ENCODE measurements at regions not wholly inside any gene's neighbourhood (a gene's known extent, or its start where the extent isn't known, plus 50 kb on each side); places are given as distances from the start of the nearest gene placed in this dataset.
A peak's percentile ranks its signal among the peaks of the same experiment; 100 is the strongest.

DNA sequence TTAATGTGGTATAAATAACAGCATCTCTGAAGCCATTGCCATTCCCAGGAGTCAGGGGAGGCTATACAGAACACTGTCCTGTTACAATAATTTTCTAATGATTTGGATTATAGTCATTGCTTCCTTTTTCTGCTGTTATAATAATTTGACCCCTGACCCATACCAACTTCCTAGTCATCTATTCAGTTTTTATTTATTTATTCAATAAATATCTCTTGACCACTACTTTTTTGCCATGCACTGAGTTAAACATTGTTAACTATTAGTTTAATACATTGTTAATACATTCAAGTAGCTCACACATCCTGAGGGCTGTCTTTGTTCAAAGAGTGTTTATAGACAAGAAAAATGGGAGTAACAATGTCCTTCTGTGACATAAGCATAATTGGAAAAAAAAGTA, 235.5 kb upstream of the MEOX2 start:
- no peak for DNase-seq (ENCODE audit: low read depth in 4 of 6, low spot score in 6 of 6)
- Histone ChIP-seq H3K36me3 (ENCODE audit: control insufficient read depth, insufficient read depth, low read length) (no peaks in the 10 kb centered on the region), H3K27ac (ENCODE audit: low read depth, low read length) (no peak overlapping the region), H3K27me3 (ENCODE audit: control insufficient read depth, insufficient read depth, low read length) (no peaks in the 10 kb centered on the region), H3K4me3 (ENCODE audit: low read depth, low read length) (no peak overlapping the region), H3K9me3 (ENCODE audit: control insufficient read depth, insufficient read depth, low read length) (peaks cover 7% of the 10 kb centered on the region), H3K4me1 (ENCODE audit: control insufficient read depth, insufficient read depth, low read length) (no peaks in the 10 kb centered on the region)

DNA sequence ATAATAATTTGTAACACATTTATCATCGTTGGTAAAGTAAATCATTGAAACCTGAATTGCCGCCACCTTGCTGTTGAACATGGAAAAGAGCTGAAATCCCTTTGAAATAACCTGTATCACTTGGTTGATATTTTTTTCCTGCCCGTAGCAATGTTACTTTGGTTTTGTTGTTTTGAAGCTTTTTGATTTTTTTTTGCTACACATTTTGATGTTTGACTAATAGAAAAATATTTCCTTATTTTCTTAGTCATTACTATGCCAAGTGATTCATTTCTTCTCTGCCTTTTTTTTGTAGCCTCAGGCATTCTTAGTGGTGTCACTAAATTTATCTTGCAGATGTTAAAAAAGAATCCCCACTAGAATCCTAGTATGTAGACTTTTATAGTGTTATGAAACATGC, 235.1 kb upstream of the MEOX2 start:
- Histone ChIP-seq H3K27me3 (ENCODE audit: control insufficient read depth, insufficient read depth, low read length) (no peaks in the 10 kb centered on the region), H3K36me3 (ENCODE audit: control insufficient read depth, insufficient read depth, low read length) (no peaks in the 10 kb centered on the region), H3K9me3 (ENCODE audit: control insufficient read depth, insufficient read depth, low read length) (peaks cover 7% of the 10 kb centered on the region), H3K27ac (ENCODE audit: low read depth, low read length) (no peak overlapping the region), H3K4me3 (ENCODE audit: low read depth, low read length) (no peak overlapping the region), H3K4me1 (ENCODE audit: control insufficient read depth, insufficient read depth, low read length) (no peaks in the 10 kb centered on the region)
- WGBS (ENCODE audit: insufficient coverage) = no CpG with 5 or more reads among the region's 3 CpGs
- no peak for DNase-seq (ENCODE audit: low read depth in 4 of 6, low spot score in 6 of 6)

DNA sequence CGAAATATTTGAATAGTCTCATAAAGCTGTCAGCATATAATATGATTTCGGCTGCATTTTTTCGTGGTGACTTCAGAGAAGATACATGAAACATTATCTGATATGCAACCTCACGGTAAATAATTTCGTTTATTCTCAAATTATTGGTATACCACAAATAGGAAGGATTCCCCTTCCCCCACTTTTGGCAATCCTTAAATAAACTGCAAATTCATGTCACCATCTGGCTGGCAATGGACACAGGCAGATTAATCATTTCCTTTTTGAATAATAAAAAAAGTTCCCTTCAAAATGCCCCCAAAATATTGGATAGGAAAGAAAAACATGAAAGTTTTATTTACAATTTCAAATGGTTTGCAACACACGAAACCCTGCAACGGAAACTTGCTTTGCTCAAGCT, 234.5 kb upstream of the MEOX2 start:
- Histone ChIP-seq H3K27ac (ENCODE audit: low read depth, low read length) (no peak overlapping the region), H3K27me3 (ENCODE audit: control insufficient read depth, insufficient read depth, low read length) (no peaks in the 10 kb centered on the region), H3K4me1 (ENCODE audit: control insufficient read depth, insufficient read depth, low read length) (no peaks in the 10 kb centered on the region), H3K4me3 (ENCODE audit: low read depth, low read length) (no peak overlapping the region), H3K36me3 (ENCODE audit: control insufficient read depth, insufficient read depth, low read length) (no peaks in the 10 kb centered on the region), H3K9me3 (ENCODE audit: control insufficient read depth, insufficient read depth, low read length) (peaks cover 7% of the 10 kb centered on the region)
- DNase-seq (ENCODE audit: low read depth in 4 of 6, low spot score in 6 of 6) = no peak
- WGBS (ENCODE audit: insufficient coverage) = 100% methylated on average over 1 of the region's 7 CpGs

DNA sequence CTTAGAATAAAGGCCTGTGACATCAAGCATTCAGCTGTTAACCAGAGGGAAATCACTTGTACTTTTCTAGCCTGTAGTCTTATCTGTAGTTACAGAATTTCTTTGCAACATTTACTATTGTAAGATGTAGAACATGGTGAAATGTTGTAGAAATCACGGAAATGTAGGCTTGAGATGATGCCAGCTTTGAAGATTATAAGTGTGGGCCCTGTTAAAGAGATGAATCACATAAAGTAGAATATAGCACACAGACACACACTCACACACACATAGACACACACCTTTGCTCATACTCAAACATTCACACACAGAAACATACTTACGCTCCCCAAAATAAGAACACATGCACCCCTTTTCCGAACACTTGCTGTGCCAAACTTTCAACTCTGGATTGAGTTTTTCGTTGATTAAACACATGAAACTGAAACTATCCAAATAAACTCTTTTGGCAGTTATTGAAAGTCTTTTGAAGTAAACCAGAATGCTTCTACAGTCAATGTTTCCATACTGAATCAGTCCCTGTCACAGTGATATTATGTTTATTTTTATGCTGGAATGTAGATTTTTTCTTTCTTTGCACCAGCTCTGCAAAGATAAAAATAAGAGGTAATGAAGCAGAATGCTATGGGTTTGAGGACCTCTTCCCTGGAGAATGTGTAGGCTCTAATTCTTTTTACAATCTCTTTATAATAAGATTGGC, 230.3 kb upstream of the MEOX2 start:
- peak in 1 of 6 donors; percentile 15 for DNase-seq (ENCODE audit: low read depth in 4 of 6, low spot score in 6 of 6)
- Histone ChIP-seq H3K27me3 (ENCODE audit: control insufficient read depth, insufficient read depth, low read length) (no peaks in the 10 kb centered on the region), H3K27ac (ENCODE audit: low read depth, low read length) (no peak overlapping the region), H3K4me3 (ENCODE audit: low read depth, low read length) (no peak overlapping the region), H3K9me3 (ENCODE audit: control insufficient read depth, insufficient read depth, low read length) (no peaks in the 10 kb centered on the region), H3K4me1 (ENCODE audit: control insufficient read depth, insufficient read depth, low read length) (no peaks in the 10 kb centered on the region), H3K36me3 (ENCODE audit: control insufficient read depth, insufficient read depth, low read length) (no peaks in the 10 kb centered on the region)
- WGBS (ENCODE audit: insufficient coverage) = 100% methylated on average over 1 of the region's 4 CpGs

- WGBS (ENCODE audit: insufficient coverage) = 80% methylated on average over 1 of the region's 6 CpGs
- no peak for DNase-seq (ENCODE audit: low read depth in 4 of 6, low spot score in 6 of 6)
- no peaks in the 10 kb centered on the region for H3K4me1 ChIP-seq (ENCODE audit: control insufficient read depth, insufficient read depth, low read length)
Observed at GRCh38 chr7:15915686-15916293, 229.3 kb upstream of the MEOX2 start.

DNA sequence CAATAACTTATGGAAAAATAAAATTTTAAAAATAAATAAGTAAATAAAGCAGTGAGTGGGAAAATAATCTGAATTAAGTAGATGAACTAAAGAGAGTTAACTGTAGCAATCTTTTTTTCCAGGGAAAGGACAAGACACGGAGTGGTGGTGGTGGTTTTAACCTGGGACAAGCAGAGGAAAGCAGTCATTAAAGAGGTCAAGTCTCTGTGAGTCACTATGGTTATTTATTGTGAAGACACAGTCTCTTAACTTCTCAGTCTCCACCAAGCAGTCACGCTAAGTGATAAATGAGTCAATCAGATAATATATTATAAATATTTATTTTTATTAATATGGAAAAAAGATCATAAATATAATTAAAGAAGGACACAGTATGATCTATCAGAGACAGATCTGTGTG, 228.1 kb upstream of the MEOX2 start:
- no peaks in the 10 kb centered on the region for H3K4me1 ChIP-seq (ENCODE audit: control insufficient read depth, insufficient read depth, low read length)
- H3K9me3 ChIP-seq (ENCODE audit: control insufficient read depth, insufficient read depth, low read length) = no peaks in the 10 kb centered on the region
- H3K27ac ChIP-seq (ENCODE audit: low read depth, low read length) = no peak overlapping the region
- no peak overlapping the region for H3K4me3 ChIP-seq (ENCODE audit: low read depth, low read length)
- no peaks in the 10 kb centered on the region for H3K36me3 ChIP-seq (ENCODE audit: control insufficient read depth, insufficient read depth, low read length)
- H3K27me3 ChIP-seq (ENCODE audit: control insufficient read depth, insufficient read depth, low read length) = no peaks in the 10 kb centered on the region
- DNase-seq (ENCODE audit: low read depth in 4 of 6, low spot score in 6 of 6) = no peak
- WGBS (ENCODE audit: insufficient coverage) = 100% methylated on average over 1 of the region's 2 CpGs

More at GRCh38 chr7:15915686-15916293, 229.3 kb upstream of the MEOX2 start:
- Histone ChIP-seq H3K9me3 (ENCODE audit: control insufficient read depth, insufficient read depth, low read length) (no peaks in the 10 kb centered on the region), H3K27me3 (ENCODE audit: control insufficient read depth, insufficient read depth, low read length) (no peaks in the 10 kb centered on the region), H3K36me3 (ENCODE audit: control insufficient read depth, insufficient read depth, low read length) (no peaks in the 10 kb centered on the region), H3K4me3 (ENCODE audit: low read depth, low read length) (no peak overlapping the region), H3K27ac (ENCODE audit: low read depth, low read length) (no peak overlapping the region)

- WGBS (ENCODE audit: insufficient coverage) = 89% methylated on average over 1 of the region's 1 CpG
Observed at GRCh38 chr7:15906436-15906835, 220.0 kb upstream of the MEOX2 start.

GRCh38 chr7:15905251-15906040, 219.0 kb upstream of the MEOX2 start:
- Histone ChIP-seq H3K36me3 (ENCODE audit: control insufficient read depth, insufficient read depth, low read length) (no peaks in the 10 kb centered on the region), H3K27me3 (ENCODE audit: control insufficient read depth, insufficient read depth, low read length) (no peaks in the 10 kb centered on the region), H3K4me3 (ENCODE audit: low read depth, low read length) (no peak overlapping the region), H3K9me3 (ENCODE audit: control insufficient read depth, insufficient read depth, low read length) (no peaks in the 10 kb centered on the region), H3K27ac (ENCODE audit: low read depth, low read length) (no peak overlapping the region), H3K4me1 (ENCODE audit: control insufficient read depth, insufficient read depth, low read length) (no peaks in the 10 kb centered on the region)
- 70% methylated on average over 2 of the region's 8 CpGs for WGBS (ENCODE audit: insufficient coverage)
- no peak for DNase-seq (ENCODE audit: low read depth in 4 of 6, low spot score in 6 of 6)

More at GRCh38 chr7:15906436-15906835, 220.0 kb upstream of the MEOX2 start:
- DNase-seq (ENCODE audit: low read depth in 4 of 6, low spot score in 6 of 6) = no peak
- H3K9me3 ChIP-seq (ENCODE audit: control insufficient read depth, insufficient read depth, low read length) = no peaks in the 10 kb centered on the region
- no peak overlapping the region for H3K4me3 ChIP-seq (ENCODE audit: low read depth, low read length)
- no peaks in the 10 kb centered on the region for H3K4me1 ChIP-seq (ENCODE audit: control insufficient read depth, insufficient read depth, low read length)
- no peaks in the 10 kb centered on the region for H3K36me3 ChIP-seq (ENCODE audit: control insufficient read depth, insufficient read depth, low read length)
- H3K27me3 ChIP-seq (ENCODE audit: control insufficient read depth, insufficient read depth, low read length) = no peaks in the 10 kb centered on the region
- H3K27ac ChIP-seq (ENCODE audit: low read depth, low read length) = no peak overlapping the region

GRCh38 chr7:15891151-15891881, 204.8 kb upstream of the MEOX2 start:
- H3K4me3 ChIP-seq (ENCODE audit: low read depth, low read length) = no peak overlapping the region
- H3K4me1 ChIP-seq (ENCODE audit: control insufficient read depth, insufficient read depth, low read length) = no peaks in the 10 kb centered on the region
- no peak for DNase-seq (ENCODE audit: low read depth in 4 of 6, low spot score in 6 of 6)
- no peak overlapping the region for H3K27ac ChIP-seq (ENCODE audit: low read depth, low read length)
- no peaks in the 10 kb centered on the region for H3K36me3 ChIP-seq (ENCODE audit: control insufficient read depth, insufficient read depth, low read length)
- no peaks in the 10 kb centered on the region for H3K27me3 ChIP-seq (ENCODE audit: control insufficient read depth, insufficient read depth, low read length)
- no peaks in the 10 kb centered on the region for H3K9me3 ChIP-seq (ENCODE audit: control insufficient read depth, insufficient read depth, low read length)

Measured in spinal cord (tissue), 9 donors.